C4-2B (cell line): ENCODE measurements at regions not wholly inside any gene's neighbourhood (a gene's known extent, or its start where the extent isn't known, plus 50 kb on each side); places are given as distances from the start of the nearest gene placed in this dataset.

Source experiments
- CTCF ChIP-seq: fragments of 450-650 bp; conservative IDR thresholded peaks from 2 replicates; pipeline ENCODE4 v1.5.1; 2017; ENCODE audit warnings: mild to moderate bottlenecking
- ZFX ChIP-seq: fragments of 450-650 bp; IDR thresholded peaks from 2 replicates; pipeline ENCODE4 v1.6.1; 2017

GRCh38 chr14:58769011-58769643 is 131.4 kb downstream of the DACT1 start:
- TF ChIP-seq CTCF (no peak), ZFX (no peak)
